ENCODE measurements at regions not wholly inside any gene's neighbourhood (a gene's known extent, or its start where the extent isn't known, plus 50 kb on each side); places are given as distances from the start of the nearest gene placed in this dataset.
A peak's percentile ranks its signal among the peaks of the same experiment; 100 is the strongest.

DNA sequence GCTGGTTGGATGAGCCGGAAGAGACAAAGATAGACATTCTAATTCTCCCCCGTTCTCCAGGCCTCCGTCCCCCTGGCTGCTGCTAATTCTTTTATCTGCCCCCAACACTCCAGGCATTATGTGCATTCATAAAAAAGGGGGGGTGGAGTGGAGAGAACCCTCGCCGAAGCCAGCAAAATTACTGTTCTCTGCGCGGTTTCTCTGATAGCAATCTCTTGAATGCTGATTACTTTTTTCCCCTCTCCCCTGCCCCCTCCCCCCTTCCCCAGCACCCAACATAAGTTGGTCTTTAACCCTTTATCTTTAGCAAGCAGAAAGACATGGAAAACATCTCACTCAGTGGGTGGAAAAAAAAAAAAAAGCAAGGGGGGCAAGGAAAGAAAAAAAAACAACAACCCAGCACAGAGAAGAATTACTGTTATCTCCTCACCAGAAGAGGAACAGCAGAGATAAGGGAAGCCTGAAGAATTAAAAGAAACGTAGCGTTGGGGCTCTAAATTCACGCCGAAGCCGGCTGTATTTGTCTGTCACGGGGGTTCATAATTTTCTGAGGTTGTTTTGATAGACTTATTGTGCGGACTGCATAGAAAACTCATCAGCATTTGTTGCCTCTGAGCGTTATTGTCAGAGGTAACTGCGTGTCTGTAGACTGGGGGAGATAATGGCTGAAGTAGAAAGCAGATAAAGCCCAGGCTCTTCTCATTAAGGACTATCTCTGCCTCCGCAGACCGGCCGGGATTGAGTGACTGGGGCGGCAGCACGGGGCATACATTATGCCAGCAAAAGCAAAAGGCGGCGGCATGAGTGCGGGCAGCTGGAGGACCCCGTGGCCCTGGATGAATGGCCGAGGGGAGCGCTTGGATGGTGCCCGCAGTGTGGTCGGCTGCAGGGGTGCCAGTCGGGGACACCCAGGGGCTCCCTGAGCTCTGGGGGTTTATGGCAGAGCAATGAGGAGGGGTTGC is 126.9 kb downstream of the MRM1 start:
- DNase-seq (ENCODE audit: low spot score): no peak

- no peak for DNase-seq (ENCODE audit: low spot score)
These were observed 128.9 kb downstream of the MRM1 start for GRCh38 chr17:36730095-36730808.

DNA sequence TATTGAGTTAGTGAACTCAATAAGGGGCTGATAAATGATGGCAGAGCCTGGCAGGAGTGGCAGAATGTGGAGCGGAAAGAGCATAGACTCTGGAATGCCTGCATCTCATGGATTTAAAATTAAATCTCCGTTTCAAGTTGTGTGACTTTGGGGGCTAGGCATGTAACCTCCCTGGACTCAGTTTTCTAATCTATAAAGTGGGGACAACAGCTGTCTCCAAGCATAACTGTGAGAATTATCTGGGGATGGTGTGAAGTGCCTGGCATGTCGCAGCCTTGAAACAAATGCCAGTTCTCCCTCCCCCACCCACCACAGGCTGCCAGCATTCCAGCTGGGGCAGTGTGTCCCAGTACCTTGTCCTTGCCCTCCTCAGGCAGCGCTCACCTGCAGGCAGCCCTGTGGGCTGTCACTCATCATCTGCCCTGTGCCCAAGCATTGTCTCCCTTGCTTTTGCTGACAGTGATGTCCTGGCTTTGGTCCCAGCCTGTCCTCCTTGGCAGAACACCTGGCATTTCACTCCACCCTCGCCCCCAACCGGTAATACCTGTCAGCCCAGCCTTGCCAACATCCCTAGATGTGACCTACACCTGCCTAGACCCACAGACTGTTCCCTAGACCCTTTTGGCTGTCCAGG is 129.6 kb downstream of the MRM1 start:
- DNase-seq (ENCODE audit: low spot score): no peak

GRCh38 chr17:36731811-36732210 is 130.4 kb downstream of the MRM1 start:
- no peak for DNase-seq (ENCODE audit: low spot score)

GRCh38 chr17:36732351-36732750 is 131.0 kb downstream of the MRM1 start:
- no peak for DNase-seq (ENCODE audit: low spot score)

- DNase-seq (ENCODE audit: low spot score): no peak
These were observed 135.1 kb downstream of the MRM1 start for GRCh38 chr17:36736201-36737156.

GRCh38 chr17:36739208-36739607 is 137.8 kb downstream of the MRM1 start:
- no peak for DNase-seq (ENCODE audit: low spot score)

DNA sequence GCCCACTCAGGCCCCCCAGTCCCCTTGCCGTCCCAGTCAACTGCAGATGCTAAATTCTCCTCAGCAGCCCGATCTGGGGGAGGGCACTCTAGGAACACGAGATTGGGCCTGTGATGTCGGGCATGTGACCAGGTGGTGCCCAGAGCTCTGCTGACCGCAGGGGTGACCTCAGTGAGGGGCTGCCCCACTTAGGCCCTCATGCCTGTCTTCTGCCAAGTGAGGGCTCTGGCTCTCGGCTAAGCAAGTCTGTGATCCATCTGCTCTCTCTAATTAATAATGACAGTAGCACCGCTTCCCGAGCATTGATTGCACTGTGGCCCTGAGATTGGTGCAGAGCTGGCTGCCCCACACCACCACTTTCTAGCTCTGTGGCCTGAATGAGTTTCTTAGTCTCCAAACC is 138.8 kb downstream of the MRM1 start:
- no peak for DNase-seq (ENCODE audit: low spot score)

DNA sequence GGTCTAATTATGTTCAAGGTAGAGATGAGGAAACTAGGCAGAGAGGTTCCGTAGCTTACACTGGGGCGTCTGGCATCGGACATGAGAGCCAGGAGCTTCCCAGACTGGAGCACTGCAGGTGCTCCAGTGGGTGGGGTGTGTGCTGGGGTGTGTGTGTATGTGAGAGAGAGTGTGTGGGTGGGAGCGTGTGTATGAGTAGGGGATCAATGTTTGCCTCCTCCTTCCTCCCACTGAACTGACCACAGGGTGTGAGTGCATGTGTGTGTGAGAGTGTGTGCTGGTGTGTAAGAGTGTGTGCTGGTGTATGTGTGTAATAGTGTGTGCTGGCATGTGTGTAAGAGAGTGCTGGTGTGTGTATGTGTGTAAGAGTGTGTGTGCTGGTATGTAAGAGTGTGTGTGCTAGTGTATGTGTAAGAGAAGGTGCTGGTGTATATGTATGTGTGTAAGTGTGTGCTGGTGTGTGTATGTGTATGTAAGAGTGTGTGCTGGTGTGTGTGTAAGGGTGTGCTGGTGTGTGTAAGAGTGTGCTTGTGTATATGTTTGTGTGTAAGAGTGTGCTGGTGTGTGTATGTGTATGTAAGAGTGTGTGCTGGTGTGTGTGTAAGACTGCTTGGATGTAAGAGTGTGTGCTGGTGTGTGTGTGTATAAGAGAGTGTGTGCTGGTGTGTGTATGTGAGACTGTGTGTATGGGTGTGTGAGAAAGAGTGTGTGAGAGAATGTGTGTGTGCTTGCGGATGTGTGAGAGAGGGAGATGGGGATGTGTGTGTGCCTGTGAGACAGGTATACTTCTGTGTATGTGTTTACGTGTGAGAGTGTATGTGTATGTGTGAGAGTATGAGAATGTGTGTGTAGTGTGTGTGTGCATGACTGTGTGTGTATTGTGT is 139.9 kb downstream of the MRM1 start:
- DNase-seq (ENCODE audit: low spot score): no peak

DNA sequence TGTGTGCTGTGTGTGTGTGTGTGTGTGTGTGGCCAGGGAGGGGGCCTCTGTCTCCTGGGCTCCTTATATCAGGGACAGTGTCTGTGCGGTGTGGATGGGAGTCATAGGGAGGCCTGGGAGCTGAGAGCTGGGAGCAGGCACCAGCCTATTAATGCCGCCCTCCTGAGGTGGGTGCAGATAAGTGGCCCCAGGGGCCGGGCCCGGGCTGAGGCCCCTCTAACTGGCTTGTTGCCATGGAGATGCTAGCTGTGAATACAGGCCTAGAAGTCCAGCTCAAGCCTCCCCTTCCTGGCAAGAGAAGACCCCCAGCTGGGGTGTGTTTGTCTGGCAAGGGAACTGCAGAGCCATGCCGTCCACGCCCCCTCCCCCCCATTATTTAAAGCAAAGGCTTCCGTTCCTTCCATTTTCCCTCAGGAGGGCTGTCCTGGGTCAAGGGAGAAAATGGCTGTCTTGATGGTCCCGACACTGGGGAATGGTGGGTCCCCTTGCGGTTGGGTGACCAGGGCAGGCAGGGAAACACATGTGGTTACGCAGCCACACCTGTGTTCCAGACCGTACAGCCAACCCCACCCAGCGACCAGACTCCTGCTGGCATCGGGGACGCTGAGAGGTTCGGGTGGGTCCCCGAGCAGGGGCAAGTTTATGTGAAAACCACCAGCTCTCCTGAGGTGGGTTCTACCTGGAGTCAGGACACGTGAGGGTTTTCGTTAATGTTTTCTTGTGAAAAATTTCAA is 141.1 kb downstream of the MRM1 start:
- DNase-seq (ENCODE audit: low spot score): no peak

- DNase-seq (ENCODE audit: low spot score): no peak
These were observed 141.7 kb downstream of the MRM1 start for GRCh38 chr17:36743130-36743529.

DNA sequence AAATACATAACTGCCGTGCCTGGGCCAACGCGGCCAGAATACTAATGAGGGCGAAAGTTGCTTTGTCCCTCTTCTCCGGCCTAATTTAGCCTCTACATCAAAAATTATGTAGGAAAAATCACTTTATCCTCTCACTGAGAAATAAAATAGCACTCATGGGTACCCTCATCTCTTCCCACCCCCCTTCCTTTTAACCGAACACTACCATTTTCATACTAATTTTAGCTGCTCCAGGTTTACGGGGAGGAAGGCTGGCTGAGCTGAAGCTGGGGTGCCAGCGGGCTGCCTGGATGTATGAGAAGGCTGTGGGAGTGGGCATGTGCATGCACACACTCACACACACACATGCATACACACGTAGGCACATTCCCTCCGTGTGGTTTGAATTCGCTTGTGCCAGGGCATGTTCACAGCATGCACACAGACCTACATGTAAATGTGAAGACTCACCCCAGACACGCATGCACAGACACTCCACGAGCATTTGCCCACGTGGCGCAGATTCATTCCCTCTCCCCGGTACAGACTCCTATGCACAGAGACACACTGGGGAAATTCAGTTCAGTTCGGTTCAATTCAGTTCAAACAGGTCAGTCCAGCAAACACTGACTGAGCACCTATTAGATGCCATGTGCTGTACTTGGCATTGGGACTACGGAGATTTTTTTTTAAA is 145.1 kb downstream of the MRM1 start:
- DNase-seq (ENCODE audit: low spot score): no peak

DNA sequence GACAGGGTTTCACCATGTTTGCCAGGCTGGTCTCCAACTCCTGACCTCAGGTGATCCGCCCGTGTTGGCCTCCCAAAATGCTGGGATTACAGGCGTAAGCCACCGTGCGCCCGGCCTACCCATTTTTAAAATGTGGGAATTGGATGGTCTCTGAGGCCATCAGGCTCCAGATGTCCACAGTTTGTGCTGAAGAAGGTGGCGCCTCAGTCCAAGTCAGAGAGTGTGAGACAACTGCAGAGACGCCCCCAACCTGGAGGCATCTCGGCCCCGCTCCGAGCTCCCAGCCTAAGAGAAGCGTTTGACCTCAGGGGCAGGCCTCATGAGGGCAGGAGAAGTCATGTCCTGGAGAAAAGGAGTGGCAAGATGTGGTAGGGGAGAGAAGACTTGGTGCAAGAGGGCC is 146.5 kb downstream of the MRM1 start:
- no peak for DNase-seq (ENCODE audit: low spot score)

- DNase-seq (ENCODE audit: low spot score): no peak
These were observed 146.9 kb downstream of the MRM1 start for GRCh38 chr17:36748272-36748671.

- no peak for DNase-seq (ENCODE audit: low spot score)
These were observed 148.1 kb downstream of the MRM1 start for GRCh38 chr17:36749493-36749892.

- no peak for DNase-seq (ENCODE audit: low spot score)
These were observed 149.0 kb downstream of the MRM1 start for GRCh38 chr17:36750316-36750885.

- no peak for DNase-seq (ENCODE audit: low spot score)
These were observed 150.9 kb downstream of the MRM1 start for GRCh38 chr17:36752096-36752888.

GRCh38 chr17:36755586-36755985 is 154.2 kb downstream of the MRM1 start:
- peak; percentile 24 for DNase-seq (ENCODE audit: low spot score)
